C4-2B (cell line): ENCODE measurements at regions not wholly inside any gene's neighbourhood (a gene's known extent, or its start where the extent isn't known, plus 50 kb on each side); places are given as distances from the start of the nearest gene placed in this dataset.

Source experiments
- H3K27ac ChIP-seq: fragments of 450-650 bp; 2 replicates; pipeline ENCODE4 v1.5.1; 2017
- ZFX ChIP-seq: fragments of 450-650 bp; IDR thresholded peaks from 2 replicates; pipeline ENCODE4 v1.6.1; 2017
- TF ChIP-seq, protein P1 (sequence below): fragments of 450-650 bp; conservative IDR thresholded peaks from 2 replicates; pipeline ENCODE4 v1.5.1; 2017; ENCODE audit warnings: mild to moderate bottlenecking

DNA sequence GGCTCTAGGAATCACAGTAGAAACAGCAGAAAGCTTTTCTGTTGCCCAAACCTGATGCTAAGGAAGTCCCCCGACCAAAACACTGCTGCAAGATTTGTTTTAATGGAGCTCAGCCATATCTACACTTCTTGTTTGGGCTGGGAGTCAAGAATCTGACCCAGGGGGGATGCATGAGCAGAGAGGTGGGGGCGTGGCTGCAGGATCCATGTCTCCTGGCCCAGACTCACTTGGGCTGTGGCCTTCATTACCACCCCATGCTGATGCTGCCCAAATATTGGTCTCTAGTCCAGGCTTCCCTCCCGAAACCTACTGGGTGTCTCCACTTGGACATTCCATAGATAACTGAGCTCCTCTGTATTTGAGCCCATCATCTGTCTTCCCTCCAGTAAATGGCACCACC is 361.5 kb upstream of the LARGE1 start:
- TF ChIP-seq ZFX, result no peak
- TF ChIP-seq, protein P1, sequence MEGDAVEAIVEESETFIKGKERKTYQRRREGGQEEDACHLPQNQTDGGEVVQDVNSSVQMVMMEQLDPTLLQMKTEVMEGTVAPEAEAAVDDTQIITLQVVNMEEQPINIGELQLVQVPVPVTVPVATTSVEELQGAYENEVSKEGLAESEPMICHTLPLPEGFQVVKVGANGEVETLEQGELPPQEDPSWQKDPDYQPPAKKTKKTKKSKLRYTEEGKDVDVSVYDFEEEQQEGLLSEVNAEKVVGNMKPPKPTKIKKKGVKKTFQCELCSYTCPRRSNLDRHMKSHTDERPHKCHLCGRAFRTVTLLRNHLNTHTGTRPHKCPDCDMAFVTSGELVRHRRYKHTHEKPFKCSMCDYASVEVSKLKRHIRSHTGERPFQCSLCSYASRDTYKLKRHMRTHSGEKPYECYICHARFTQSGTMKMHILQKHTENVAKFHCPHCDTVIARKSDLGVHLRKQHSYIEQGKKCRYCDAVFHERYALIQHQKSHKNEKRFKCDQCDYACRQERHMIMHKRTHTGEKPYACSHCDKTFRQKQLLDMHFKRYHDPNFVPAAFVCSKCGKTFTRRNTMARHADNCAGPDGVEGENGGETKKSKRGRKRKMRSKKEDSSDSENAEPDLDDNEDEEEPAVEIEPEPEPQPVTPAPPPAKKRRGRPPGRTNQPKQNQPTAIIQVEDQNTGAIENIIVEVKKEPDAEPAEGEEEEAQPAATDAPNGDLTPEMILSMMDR, result no peak
- H3K27ac ChIP-seq, result peak overlapping the region; percentile 25; the same call in 1 of the 2 replicates

DNA sequence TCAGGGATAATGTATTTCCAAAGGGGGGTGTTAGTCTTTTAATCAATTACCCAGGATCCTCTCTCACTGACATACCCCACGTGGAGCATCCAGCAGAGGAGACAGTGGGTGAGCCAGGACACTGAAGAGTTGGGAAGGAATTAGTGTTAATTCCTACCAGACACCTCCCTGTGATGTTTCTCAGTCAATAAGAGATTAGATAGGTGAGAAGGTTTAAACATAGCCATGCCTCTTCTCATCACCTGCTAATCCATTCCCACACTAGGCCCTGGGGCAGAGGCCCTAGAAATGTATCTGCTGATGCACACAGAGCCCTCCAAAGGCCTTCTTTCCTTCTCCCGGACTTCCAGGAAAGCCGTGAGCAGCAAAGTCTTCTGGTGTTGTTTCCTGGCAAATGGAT is 363.6 kb upstream of the LARGE1 start:
- TF ChIP-seq, protein P1, result no peak
- TF ChIP-seq ZFX, result no peak
- no peak overlapping the region for H3K27ac ChIP-seq

DNA sequence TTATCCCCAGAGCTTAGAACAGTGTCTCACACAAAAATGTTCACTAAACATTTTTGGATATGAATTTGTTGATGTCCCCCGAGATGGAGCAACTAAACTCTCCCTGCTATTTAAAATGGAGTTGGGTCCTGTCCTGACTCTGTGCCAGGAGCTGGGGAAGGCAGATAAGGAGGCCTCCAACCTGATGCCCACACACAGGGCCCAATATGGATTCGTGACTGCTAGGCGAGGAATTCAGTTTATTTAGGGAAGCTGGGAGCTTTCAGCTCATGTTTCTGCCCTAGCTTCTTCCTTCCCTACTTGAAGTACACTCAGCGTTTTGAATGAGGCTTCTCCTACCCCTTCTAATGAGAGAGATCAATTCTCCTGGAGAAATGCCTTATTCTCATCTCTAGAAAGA is 373.0 kb upstream of the LARGE1 start:
- no peak overlapping the region for H3K27ac ChIP-seq
- no peak for TF ChIP-seq ZFX
- TF ChIP-seq, protein P1, result no peak

DNA sequence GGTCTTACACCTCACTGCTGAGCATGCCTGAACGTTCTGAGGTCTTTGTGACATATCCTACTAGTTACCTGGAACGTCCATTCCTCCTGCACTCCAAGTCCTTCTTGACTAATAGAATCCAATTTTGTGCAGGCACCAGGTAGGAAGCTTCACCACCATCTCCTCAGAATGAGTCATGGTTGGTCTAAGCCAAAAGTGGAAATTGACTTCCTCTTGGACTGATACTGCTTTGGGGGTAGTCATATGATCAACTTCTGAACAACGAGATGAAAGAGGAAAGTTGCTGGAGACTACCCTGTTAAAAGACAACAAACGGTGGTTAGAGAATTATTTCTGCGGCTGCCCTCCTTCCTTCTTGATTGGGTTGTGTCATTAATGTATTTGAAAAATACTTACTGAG is 374.2 kb upstream of the LARGE1 start:
- H3K27ac ChIP-seq, result no peak overlapping the region
- TF ChIP-seq, protein P1, result no peak
- no peak for TF ChIP-seq ZFX

DNA sequence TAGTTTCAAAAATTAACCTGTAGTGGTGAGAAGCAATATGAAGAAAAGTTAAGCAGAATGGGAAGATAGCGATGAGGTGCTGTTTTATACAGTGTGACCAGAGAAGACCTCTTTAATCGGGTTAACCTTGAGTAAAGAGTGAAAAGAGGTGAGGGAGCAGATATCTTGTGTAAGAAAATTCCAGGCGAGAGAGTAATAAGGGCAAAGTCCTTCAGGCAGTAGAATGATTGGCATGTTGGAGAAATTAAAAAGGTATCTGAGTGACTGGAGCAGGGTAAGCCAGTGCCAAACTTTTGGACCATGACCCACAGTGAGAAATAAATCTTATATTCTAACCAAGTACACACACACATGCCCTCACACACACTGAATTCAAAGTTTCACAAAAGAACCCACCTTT is 374.7 kb upstream of the LARGE1 start:
- H3K27ac ChIP-seq, result no peak overlapping the region
- TF ChIP-seq, protein P1, result no peak
- no peak for TF ChIP-seq ZFX

DNA sequence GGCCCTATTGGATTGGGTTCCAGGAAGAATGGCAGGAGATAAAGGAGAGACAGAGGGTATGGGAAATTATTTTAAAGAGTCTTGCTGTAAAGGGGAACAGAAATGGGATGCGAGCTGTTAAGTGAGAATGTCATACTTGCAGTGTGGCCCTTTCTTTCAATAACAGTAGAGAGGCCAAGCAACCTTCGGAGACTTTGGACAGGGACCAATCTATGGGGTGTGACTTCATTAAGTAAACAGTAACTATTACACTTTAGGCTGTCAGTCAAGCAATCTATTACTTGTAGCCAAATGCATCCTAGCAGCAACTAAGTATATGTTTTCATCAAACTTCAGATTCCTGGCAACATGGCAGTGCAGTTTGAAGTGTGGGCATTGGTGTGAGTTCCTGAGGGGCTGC is 376.2 kb upstream of the LARGE1 start:
- no peak overlapping the region for H3K27ac ChIP-seq
- TF ChIP-seq ZFX, result no peak
- TF ChIP-seq, protein P1, result no peak

DNA sequence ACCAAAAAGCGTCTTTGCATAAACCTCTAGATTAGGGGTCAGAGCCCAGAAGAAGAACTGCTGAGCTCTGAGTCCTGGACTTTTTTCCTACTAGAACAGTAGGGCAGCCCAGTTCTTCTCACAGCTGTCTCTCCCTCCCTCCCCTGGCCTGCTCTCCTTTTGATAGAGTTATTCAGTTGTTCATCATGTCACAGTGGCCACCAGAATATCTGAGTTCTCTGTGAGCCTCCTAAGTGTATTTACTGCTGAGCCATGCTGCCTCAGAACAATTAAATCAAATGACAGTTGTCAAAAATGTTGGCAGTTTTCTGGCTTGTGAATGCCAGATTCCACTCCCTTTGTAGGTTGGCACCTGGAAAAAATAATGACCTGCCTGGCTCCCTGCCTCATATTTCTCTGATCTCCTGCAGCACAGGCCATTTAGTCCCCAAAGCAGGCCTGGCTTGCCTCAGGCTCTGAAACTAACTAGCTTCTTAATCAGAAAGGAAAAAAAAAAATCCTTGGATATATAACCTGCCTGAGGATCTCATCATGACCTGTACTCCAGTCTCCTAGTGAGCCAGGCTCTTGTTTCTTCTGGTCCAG is 377.4 kb upstream of the LARGE1 start:
- no peak overlapping the region; the same call in 1 of the 2 replicates for H3K27ac ChIP-seq
- TF ChIP-seq, protein P1, result no peak
- no peak for TF ChIP-seq ZFX
